Upper lobe of left lung (tissue), 4 donors: ENCODE measurements at regions not wholly inside any gene's neighbourhood (a gene's known extent, or its start where the extent isn't known, plus 50 kb on each side); places are given as distances from the start of the nearest gene placed in this dataset.

Experiments
- CTCF ChIP-seq, 6 experiments: fragments of 450-650 bp in 4 of 6; fragments of 200-600 bp in 2 of 6; sonication (generic) in 2 of 6; IDR thresholded peaks; one replicate each; pipeline ENCODE4 v1.5.1; 2016 to 2019; ENCODE audit warnings: antibody characterized with exemption in 6 of 6
- EP300 ChIP-seq, 4 donors: sonication (generic); formaldehyde crosslinking; IDR thresholded peaks; one replicate each; pipeline ENCODE4 v1.5.1; 2017; ENCODE audit warnings: antibody characterized with exemption in 4 of 4, control low read depth in 2 of 4
- POLR2A ChIP-seq, 4 donors: fragments of 450-650 bp; IDR thresholded peaks; one replicate each; pipeline ENCODE4 v1.5.1; 2016 to 2017; ENCODE audit warnings: antibody characterized with exemption in 4 of 4, mild to moderate bottlenecking in 2 of 4

GRCh38 chr12:42757624-42758119, 168.1 kb upstream of the PRICKLE1 start:
- TF ChIP-seq CTCF (IDR thresholded peaks at IDR 0.05) (no peak), POLR2A (IDR thresholded peaks at IDR 0.05) (no peak), EP300 (IDR thresholded peaks at IDR 0.05) (no peak)
